Stimulated activated naive CD4-positive, alpha-beta T cell treated with Interleukin-2 at 50 U/mL for 16 hours (primary cell): ENCODE measurements at regions not wholly inside any gene's neighbourhood (a gene's known extent, or its start where the extent isn't known, plus 50 kb on each side); places are given as distances from the start of the nearest gene placed in this dataset.

Experiments used
- DNase-seq: peaks from one replicate; lab custom pipeline; 2025; lab: John Stamatoyannopoulos, UW

- DNase-seq = no peak
Measured at GRCh38 chr10:35743351-35743750, 101.3 kb upstream of the FZD8 start.

- no peak for DNase-seq
Measured at GRCh38 chr10:35739998-35740397, 97.9 kb upstream of the FZD8 start.

- no peak for DNase-seq
Measured at GRCh38 chr10:35735412-35735811, 93.3 kb upstream of the FZD8 start.

GRCh38 chr10:35731828-35732227, 89.7 kb upstream of the FZD8 start:
- DNase-seq = no peak

- DNase-seq = no peak
Measured at GRCh38 chr10:35728341-35728740, 86.2 kb upstream of the FZD8 start.

GRCh38 chr10:35726846-35727245, 84.8 kb upstream of the FZD8 start:
- no peak for DNase-seq

GRCh38 chr10:35723992-35724391, 81.9 kb upstream of the FZD8 start:
- DNase-seq = no peak

- no peak for DNase-seq
Measured at GRCh38 chr10:35723059-35723458, 81.0 kb upstream of the FZD8 start.

GRCh38 chr10:35722636-35723035, 80.5 kb upstream of the FZD8 start:
- no peak for DNase-seq

GRCh38 chr10:35722226-35722625, 80.1 kb upstream of the FZD8 start:
- no peak for DNase-seq

- no peak for DNase-seq
Measured at GRCh38 chr10:35720366-35720765, 78.3 kb upstream of the FZD8 start.

- no peak for DNase-seq
Measured at GRCh38 chr10:35716776-35717175, 74.7 kb upstream of the FZD8 start.

- no peak for DNase-seq
Measured at GRCh38 chr10:35712486-35712885, 70.4 kb upstream of the FZD8 start.

- no peak for DNase-seq
Measured at GRCh38 chr10:35711615-35712411, 69.7 kb upstream of the FZD8 start.

GRCh38 chr10:35707642-35708425, 65.7 kb upstream of the FZD8 start:
- no peak for DNase-seq

GRCh38 chr10:35706959-35707358, 64.9 kb upstream of the FZD8 start:
- no peak for DNase-seq

GRCh38 chr10:35705671-35706070, 63.6 kb upstream of the FZD8 start:
- no peak for DNase-seq

- DNase-seq = no peak
Measured at GRCh38 chr10:35705051-35705450, 63.0 kb upstream of the FZD8 start.

- no peak for DNase-seq
Measured at GRCh38 chr10:35704401-35704800, 62.3 kb upstream of the FZD8 start.

GRCh38 chr10:35700487-35700882, 58.4 kb upstream of the FZD8 start:
- DNase-seq = no peak

- no peak for DNase-seq
Measured at GRCh38 chr10:35699848-35700486, 57.9 kb upstream of the FZD8 start.

- no peak for DNase-seq
Measured at GRCh38 chr10:35696392-35697287, 54.5 kb upstream of the FZD8 start.
